NCI-H128 (cell line): ENCODE measurements at regions not wholly inside any gene's neighbourhood (a gene's known extent, or its start where the extent isn't known, plus 50 kb on each side); places are given as distances from the start of the nearest gene placed in this dataset.
"Not testable (repeated sequence)": the region's sequence is repeated elsewhere in the genome, so short reads cannot be mapped to it uniquely, and the experiment has no call there.

ENCODE experiments used
- DNase-seq: peaks from one replicate; lab custom pipeline; 2025; ENCODE audit not compliant: unreplicated experiment; lab: John Stamatoyannopoulos, UW

DNA sequence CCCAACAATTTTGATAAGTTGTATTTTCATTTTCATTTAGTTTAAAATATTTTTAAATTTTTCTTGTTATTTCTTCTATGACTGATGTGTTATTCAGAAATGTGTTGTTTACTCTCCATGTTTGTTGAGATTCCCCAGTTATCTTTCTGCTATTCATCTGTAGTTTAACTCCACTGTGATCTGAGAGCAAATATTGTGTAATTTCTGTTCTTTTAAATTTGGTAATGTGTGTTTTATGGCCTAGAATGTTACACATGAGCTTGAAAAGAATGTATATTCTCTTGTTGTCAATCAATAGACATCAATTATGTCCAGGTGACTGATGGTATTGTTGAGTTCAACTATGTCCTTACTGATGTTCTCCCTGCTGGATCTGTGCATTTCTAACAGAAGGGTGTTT is 188.2 kb downstream of the CYP26B1 start:
- DNase-seq: no peak

DNA sequence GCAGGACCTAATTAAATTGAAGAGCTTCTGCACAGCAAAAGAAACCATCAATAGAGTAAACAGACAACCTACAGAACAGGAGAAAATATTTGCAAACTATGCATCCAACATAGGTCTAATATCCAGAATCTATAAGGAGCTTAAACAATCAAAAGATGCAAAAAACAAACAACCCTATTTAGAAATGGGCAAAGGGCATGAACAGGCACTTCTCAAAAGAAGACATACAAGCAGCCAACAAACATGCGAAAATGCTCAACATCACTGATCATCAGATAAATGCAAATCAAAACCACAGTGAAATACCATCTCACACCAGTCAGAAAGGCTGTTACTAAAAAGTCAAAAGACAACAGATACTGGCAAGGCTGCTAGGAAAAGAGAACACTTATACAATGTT is 189.2 kb downstream of the CYP26B1 start:
- DNase-seq: not testable (repeated sequence)

DNA sequence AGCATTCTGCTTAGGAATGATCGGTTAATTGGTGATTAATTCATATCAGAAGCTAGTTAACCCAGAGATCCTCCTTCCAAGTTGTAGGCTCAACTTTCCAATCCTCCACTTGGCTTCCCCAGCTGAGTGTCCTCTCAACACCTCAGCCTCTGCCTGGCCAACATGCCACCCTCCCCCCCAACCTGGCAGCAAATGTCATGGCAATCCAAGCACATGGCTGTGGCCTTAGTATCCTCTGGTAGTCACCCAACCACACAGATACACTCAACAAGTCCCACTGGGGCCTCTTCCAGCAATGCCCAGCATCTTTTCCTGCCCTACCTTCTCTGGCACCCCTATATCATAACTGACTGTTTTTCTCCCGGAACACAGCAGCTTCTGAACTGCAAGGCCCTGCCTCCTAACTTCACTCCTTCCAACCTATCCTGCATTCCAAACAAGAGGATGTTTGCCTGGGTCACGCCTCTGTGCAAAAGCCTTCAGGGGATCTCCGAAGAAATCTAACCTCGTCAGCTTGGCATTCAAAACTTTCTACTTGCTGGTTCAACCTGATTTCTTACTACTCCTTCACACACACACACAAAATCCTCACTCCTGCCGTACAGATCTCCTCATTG is 195.0 kb downstream of the CYP26B1 start:
- no peak for DNase-seq

DNA sequence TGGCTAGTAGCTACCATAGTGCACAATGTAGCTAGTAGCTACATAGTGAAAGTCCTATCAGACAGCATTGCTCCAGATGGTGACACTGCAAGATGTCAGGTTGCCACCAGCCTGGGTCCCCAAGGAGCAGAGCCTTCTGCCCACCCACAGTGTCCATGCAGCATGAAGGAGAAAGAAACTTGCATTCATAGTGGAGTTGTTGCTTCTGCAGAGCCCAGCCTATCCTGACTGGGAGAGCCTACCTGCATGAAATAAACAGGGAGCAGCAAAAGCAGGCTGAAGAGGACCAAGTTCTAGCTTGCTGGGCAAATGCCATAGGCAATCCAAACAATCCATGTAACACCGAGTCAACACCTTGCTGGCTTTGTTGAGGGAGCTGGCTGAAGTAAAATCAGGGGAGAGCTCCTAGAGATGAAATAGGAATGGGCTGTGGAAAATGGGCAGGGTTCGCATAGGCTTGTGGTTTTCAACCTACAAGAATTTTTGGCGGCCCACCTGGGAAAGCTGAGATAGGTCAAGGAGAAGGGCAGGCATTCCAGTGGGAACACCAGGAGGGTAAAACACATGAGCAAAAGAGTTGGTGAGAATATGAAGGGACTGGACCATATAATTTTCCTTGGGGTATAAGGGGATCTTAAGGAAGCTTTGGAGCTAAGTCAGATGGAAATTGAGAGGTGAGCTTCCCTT is 195.8 kb downstream of the CYP26B1 start:
- DNase-seq: no peak

DNA sequence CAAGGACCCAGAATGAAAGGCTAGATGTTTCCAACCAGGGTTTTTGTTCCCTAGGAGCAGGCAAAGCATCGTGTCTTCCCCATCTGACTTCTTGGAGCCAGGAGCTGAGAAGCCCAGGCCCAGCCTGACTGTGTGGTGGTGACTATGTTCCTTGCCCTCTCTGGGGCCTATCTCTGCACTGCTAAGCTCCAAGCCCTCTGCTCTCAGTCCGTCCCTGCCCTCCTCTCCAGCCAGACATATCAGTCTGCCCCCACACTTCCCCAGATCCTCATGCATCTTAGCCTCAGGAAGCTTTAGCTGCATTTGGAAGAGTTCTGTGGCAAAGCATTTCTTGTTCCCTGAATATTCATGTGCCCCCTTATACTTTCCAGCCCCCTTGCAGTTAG is 196.6 kb downstream of the CYP26B1 start:
- DNase-seq: no peak

DNA sequence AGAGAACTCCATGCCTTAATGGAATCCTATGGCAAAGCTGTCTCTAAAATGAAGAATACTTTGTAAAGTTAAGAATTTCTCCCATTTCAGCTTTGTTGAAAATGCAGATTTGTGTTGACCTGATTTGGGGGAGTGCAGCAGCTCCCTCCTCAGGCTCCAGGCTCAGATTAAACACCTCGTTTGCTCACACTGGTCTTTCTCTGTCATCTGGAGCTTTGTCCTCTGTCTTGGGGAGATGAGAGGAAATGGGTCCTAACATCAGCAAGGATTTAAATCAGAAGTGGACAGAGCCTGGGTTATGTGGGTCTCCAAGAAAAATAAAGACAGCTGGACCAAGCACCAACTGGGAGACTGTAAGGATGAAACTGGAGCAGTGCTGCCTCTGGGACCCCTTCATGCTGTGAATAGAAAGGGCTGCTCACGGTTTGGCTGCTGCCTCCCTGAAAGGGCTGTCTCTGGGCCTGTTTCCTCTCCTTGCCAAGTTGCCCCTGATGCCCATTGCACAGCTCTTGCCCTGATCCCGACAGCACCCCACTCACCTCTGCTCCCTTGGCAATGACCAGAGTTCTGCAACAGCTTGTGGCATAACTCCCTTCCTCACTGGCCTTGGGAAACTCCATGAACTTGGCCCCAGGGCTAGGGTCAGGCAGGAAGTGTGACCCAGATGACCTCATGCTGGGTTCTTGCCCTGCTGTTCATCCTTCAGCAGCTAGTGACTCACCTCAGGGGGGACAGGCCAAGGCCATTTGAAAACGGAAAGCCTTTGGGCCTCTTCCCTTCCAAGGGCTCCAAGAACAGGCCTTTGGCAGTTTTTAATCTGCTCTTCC is 197.2 kb downstream of the CYP26B1 start:
- DNase-seq: no peak

DNA sequence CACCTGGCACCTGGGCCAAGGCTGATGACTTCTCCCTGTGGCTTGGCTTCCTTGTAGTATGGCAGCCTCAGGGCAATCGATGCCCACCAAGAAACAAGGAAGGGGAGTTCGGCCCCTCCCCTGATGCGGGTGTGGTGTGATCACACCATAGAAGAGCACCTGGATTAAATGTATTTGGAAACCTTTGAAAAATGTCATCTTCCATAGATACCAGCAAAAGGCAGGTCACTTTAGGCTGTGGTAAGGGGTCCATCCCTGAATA is 198.2 kb downstream of the CYP26B1 start:
- no peak for DNase-seq

DNA sequence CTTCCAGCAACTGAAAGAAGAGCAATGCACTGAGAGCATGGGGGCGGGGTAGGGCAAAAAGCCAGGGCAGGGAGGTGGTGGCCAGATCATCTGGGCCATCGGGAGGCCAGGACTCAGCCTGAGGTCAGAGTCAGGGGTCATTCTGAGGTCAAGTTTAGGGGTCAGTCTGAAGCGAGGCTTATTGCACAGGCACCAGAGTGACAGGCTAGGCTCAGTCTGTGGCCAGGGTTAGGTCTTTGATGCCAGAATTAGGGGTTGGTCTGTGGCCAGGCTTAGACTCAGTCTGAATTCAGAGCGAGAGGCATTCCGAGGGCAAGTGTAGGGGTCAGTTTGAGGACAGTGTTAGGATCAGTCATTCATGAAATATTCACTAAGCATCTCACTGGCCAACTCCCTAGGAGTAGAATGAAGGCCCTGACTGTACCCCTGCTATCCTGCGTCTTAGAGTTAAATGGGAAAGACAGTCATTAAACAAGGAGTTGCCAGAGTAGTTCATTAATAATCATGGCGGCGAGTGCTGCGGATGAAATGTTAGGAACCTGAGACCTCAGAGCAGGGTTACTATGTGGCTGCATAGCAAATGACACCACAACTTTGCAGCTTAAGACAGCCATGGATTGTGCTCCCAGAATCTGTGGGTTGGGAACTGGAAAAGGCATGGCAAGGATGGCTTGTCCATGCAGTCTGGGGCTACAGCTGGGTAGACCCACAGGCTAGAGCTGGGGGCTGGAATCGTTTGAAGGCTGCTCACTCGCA is 198.7 kb downstream of the CYP26B1 start:
- no peak for DNase-seq

DNA sequence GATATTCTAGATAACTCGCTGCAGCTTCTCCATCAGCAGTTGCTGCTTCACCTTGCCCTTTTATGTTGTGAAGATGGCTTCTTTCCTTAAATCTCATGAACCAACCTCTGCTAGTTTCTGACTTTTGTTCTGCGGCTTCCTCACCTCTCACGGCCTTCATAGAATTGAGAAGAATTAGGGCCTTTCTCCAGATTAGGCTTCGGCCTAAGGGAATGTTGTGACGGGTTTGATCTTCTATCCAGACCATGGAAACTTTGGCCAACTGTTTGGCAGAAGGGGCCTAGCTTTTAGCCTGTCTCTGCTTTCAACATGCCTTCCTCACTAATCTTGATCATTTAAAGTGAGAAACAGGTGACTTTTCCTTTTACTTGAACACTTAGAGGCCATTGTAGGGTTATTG is 199.9 kb downstream of the CYP26B1 start:
- DNase-seq: no peak

DNA sequence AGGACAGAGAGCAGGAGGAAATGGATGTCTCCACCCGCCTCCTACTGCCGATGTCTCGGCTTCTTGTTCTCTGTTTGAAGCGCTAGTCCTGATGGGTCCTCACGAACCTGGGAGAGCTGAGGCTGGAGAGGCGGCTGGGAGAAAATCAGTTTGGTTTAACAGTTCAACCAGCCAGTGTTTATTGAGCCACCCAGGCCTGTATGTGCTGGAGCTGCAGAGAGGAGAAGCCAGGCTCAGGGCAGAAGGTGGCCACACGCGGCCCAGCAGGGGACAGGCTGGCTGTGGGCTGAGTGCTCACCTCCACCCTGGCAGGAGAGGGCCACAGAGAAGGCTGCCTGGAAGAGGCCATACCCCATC is 202.1 kb downstream of the CYP26B1 start:
- DNase-seq: no peak

DNA sequence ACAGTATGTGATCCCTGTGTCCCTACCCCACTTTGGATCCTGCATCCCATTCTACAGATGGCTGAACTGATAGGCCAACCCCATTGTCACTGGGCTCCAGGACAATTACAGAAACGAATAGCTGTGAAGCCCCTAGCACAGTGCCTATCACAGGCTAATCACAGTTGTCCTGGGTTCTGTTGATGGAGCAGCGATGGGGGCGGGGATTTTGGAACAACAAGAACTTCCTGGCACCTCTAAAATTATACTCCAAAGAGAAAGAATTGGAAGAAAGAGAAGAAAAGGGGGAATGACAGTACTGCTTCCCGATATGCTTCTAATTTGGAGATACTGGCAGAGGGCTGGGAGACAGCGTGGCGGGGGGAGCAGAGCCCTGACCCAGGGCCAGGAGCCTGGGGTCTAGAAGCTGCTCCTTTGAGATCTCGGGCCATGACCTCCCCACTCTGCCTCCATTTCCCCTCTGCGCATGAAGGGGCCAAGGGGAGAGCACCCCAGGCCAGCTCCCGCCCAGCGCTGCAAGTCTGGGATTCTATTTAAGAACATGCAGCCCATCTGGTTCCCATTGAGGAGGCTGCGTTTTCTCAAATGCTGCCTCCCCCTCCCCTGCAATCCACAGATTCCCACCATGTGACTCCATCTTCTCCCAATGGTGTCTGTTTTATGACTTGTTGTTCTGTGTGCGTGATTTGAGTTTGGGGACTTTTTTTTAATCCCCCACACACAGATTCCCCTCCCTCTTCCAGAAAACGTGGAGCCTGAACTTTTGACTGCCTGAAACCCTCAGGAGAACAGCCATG is 202.7 kb downstream of the CYP26B1 start:
- no peak for DNase-seq

DNA sequence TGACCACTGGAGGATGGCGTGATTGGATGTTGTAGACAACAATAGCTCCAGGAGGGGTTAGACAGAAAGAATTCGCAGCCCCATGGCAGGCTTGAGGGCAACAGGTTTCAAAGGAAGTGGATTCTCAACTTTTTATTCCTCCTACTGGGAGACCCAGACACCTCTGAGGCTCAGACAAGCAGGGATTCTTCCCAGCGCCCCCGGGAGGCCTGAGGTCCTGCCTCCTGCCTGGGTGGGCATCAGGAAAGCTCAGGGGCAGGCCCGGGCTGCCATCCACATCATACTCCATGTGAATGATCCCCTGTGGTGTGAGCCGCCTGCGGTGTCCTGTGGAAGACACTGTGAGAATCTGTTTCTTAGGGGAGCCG is 203.5 kb downstream of the CYP26B1 start:
- DNase-seq: no peak

DNA sequence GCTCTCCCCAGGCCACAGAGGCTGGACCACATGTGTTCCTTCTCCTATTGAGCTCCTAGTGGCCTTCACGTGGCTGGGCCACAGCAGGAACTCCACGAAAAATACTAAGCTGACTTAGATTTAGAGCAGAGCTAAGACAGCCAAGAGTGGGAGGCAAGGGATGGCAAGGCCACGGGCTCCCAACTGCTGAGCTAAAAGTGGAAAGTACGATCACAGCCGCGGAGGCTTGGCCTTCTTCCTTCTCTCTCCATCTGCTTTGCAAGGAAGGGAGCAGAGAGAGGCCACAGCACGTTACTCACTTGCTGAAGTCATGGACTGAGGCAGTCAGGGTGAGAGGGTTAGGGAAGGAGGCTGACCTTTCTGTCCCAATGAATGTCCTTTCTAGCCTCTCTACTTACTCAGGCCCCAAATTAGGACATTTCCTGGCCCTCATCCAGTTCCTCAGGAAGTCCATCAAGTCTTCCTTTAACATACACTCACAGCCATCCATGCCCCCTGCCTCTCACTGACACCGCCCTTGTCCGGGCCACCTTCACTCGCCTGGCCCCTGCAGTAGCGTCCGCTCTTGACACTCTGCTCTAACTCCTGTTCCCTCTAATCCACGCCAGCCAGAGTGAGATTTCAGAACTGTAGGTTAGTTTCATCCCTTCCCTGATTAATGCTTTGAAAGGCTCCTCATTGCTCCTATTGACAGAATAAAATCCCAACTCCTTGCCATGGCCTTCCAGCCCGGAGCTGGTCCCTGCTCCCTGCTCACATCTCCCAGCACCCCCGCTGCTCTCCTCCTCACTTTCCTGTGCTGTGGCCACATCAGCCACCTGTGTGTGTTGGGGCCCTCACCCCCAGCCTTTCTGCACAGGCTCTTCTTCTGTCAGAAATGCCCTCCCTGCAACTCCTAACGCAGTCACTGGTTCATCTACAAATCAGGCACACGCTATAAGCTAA is 204.2 kb downstream of the CYP26B1 start:
- no peak for DNase-seq

DNA sequence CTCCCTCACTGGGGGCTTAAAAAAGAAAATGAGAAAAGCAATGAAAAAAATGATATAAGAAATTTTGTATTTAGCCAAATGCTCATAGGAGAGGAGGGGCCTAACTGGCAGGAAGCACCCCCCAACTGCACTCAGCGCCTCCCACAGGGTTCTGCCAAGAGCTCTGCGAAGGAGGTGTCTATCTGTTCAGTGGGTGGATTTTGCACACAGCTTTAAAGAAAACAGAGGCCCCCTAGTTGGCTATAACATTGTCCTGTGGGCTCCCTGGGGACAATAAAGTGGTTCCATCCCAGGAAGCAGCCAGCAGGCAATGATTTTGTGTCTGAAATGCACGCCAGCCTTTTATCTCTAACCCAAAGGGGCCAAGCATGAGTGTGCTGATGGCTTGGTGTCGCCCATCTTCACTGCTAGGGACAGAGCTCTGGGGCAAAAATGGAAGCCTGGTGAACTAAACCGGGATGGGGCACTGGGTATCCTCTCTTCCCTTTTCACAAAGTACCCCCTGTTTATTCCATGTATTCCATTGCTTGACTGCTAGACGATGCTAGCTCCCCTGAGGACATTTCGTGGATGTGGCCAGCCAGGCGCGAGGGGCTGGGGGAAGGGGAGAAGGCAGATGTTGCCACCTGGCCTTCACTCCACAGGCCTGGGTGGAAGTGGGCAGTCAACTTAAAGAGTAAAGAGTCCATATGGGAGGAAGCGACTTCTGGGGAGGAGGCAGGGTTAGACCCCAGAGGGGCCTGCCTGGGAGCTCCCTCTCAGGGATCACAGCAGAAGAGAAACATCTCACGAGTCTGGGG is 205.7 kb downstream of the CYP26B1 start:
- DNase-seq: no peak

DNA sequence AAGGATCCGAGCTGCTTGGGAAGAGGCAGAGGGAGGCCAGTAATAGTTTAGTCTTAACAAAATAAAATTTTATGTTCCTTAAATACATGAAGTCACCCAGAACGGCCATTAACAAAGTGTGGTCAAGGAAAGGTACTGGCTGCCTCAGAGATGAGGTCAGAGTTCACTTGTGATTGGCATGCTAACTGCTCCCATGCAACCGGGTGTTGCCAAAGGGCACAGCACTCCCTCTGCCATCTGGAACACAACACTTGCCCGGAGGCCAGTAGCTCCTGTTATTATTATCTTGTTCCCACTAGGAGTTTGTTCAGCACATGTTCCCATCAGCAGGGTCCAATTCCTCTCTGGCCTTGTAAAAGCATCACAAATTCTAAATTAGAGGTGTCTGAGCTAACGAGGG is 207.0 kb downstream of the CYP26B1 start:
- no peak for DNase-seq

DNA sequence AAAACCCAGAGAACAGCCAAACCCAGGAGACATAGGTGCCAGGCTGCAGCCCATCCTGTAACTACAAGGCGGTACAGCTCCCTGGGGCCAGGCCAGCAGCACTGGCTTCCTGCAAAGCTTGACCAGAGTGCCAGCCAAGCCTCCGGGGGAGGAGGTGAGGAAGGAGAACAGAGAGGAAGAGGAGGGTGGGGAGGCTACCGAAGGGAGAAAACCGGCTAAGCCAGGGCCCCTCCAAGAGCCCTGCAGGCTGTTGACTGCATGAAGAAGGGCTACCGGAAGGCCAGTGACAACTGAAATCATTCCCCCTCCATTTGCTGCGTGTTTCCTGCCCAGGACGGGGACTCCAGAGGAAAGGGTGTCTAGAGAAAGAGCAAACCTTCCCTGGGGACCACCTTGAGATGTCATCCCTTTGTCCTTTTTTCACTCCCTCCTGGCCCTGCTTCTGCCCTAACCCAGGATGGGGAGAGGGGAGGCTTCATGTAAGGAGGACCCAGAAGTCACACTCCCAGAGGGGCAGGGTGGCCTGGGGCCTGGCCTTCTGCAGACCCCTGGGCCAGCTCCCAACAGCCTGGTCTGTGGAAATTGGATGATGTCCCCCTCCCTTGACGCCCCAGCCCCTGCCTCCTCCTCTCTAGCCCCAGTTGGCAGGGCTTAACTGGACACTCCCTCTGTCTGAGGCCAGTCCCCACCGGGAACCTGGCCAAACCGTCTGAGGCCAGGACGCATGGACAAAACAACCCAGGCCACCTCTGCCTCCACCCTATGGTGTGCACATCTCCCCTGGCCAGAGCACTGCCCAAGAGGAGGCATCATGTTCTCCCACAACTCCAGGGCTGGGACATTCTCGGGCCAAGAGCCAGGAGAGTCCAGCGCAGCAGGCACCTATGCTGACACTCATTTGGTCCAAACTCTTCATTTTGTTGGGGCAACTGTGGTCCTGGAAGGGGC is 207.8 kb downstream of the CYP26B1 start:
- no peak for DNase-seq

DNA sequence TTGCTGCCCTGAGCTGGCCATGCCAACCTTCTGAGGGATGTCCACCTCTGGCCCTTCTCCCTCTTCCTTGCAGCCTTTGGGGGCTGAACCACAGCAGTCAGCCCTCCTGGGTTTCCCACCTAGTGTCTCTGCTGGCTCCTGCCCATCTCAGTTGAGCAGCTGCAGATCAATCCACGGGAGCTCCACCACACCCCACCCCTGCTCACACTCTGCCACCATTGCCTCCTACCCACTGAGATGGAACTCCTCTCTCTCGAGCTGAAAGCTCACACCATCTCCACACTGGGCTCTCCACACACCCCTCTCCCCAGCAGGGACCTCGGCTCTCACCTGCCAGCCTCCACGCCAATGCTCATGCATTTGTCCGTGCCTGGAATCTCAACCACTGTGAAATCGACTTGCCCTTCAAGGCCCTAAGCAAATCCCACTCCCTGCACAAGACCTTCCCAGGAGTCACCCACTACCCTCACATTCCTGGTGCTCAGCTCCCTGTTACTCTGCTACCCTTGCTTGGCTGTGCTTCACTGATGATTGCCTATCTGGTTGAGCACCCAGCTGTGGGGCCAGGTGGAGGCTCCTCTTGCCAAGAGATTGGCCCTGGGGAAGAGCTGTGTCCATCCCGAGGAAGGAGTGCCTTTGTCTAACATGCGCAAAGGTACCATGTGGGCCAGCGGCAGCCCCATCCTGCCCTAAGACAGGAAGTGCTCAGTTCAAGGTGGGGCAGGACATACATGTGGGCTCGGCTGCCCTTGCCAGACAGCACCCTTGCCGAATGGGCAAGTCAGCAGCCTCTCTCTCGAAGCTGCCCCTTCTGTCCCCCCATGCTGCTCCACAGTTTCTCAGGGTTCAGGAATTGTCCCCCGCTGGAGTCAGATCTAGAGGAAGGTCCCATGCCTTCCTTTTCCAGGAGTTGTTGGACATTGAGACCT is 208.7 kb downstream of the CYP26B1 start:
- DNase-seq: no peak
